GM21360 (cell line): ENCODE measurements at regions not wholly inside any gene's neighbourhood (a gene's known extent, or its start where the extent isn't known, plus 50 kb on each side); places are given as distances from the start of the nearest gene placed in this dataset.
"Not testable (repeated sequence)": the region's sequence is repeated elsewhere in the genome, so short reads cannot be mapped to it uniquely, and the experiment has no call there.

ENCODE experiments used
- ATAC-seq: cut with Tn5 transposase; IDR thresholded peaks from one replicate; pipeline ENCODE4 v1.9.1; 2021; ENCODE audit warnings: mild to moderate bottlenecking, moderate library complexity; ENCODE audit not compliant: unreplicated experiment

DNA sequence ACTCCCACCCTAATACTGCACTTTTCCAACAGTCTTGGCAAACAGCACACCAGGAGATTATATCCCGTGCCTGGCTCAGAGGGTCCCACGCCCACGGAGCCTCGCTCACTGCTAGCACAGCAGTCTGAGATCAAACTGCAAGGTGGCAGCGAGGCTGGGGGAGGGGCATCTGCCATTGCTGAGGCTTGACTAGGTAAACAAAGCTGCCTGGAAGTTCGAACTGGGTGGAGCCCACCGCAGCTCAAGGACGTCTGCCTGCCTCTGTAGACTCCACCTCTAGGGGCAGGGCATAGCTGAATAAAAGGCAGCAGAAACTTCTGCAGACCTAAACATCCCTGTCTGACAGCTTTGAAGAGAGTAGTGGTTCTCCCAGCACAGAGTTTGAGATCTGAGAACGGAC, 401.9 kb upstream of the SLC30A5 start:
- ATAC-seq, result not testable (repeated sequence)

DNA sequence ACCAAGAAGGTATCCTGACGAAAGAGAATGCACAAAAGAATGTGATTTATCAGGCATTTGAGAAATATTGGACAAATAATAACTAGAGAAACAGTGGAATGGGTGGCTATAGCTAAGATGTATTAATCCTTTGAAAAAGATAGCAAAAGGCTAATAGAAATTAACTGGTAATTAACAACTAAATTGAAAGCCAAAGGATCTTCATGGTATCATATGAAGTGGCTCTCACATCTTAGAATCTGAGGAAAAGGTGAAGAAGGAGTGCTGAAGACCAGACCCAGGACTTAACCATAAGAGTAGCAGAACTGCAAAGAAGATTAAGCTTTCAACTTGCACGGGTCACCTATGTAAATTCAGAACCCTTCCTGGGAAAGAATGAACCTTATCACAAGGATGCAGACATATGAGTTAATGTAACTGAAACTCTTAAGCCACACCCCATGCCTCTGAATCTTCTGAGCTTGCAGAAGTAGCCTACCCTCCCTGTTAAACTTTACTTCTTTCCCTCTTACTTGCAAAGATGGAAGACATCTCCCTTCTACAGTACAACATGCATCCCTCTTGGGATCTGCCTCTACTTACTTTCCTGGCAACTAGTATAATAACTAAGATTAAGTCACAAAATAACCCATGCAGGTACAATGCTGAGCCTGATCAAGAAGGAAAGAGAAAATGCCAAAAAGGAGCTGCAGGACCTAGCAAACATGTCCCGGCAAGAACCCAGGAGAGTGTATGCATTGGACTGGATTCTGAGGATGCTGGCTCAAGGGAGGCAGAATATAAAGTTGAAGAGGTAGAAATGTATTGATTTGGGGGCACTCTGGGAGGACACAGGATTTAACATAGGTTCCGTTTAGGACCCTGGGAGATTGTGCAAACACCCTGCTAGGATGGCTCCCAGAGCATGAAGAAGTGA, 395.5 kb upstream of the SLC30A5 start:
- no peak for ATAC-seq

DNA sequence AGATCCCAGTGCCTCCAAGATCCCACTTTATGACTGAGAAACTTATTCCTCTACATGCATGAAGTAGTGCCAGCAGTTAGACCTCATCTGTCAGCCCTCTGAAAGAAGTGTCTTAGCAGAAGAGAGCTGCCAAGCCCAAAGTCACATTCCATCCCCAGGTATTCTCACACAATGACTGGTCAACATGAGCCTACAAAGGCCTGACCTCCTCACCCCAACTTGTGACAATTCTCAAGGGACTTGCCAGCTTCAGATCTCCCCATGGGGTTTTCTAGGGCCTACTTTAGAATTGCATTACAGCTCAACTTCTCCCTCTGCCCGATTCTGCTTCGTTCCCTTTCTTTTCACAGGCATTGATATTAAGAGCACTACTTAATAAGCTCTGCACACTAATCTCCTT, 393.8 kb upstream of the SLC30A5 start:
- no peak for ATAC-seq

GRCh38 chr5:68707575-68707974, 386.2 kb upstream of the SLC30A5 start:
- no peak for ATAC-seq

- no peak for ATAC-seq
These were observed 385.5 kb upstream of the SLC30A5 start for GRCh38 chr5:68708156-68708841.

DNA sequence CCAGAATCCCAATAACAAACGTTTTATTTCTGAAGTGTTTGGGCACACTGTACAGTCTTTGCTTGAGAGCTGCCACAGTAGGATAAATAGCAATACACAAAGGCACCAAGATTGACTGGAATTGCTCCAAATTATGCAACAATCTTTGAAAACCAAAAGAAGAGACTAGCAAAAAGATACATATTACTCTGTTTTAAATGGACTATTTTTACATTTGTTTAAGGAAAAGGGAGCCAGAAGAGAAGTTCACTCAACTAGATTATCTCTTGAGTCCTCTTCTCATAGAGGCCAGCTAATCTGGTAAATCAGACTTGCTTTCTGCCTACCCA, 385.0 kb upstream of the SLC30A5 start:
- no peak for ATAC-seq

DNA sequence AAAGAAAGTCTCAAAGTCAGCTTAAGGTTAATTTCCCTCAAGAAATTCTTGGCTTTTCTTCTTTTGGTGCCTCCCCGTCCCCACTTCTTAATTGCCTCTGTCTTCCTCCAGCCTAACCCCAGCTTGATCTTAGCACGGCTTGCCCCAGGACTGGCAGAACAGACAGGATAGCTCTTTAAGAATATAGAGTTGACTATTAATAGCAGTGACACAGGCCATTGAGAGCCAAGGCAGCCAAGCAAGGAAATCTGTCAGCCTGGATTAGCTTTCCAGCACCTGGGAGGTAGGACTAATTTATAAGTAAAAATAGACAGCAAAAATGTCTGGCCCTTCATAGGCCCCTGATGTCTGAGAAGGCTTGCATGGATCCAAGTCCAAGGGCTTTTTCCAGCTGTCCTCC, 384.6 kb upstream of the SLC30A5 start:
- no peak for ATAC-seq

DNA sequence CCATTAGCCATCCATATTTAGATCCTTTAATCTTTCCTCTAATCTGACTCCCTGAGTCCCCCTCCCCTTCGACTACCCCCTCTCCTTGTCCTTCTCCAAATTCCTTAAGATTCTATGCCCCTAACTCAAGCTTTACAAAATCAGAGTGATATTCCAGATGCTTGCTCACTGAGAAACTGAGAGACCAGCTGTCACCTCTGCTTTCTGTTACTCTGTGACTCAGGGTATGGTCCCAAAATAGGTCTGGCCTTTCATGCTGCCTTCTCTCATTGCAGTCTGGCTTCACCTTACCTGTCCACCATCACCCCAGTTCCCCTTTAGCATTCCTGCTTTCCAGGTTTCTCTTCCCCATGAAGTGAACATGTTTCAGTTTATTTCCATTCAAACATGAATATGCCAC, 383.3 kb upstream of the SLC30A5 start:
- peak; percentile 52 for ATAC-seq

GRCh38 chr5:68711293-68712200, 382.3 kb upstream of the SLC30A5 start:
- ATAC-seq, result peak; percentile 87

DNA sequence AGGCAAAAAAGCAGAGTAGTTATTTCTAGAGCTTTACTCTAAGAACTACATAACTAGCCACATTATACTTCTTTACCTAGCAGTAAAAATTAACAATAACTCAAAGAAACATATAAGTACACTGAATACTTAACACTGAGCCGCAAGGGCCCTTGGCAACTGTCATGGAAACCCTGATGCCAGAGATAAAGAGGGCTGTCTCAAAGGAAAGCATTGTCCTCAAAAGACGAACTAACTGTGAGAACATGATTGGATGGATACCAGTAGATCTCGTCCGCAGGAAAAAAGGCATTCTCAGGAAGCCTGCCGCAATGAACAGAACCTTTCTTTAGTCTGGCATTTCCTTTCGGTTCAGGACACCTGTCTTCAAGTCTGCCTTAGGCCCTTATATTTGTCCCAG, 379.0 kb upstream of the SLC30A5 start:
- no peak for ATAC-seq

DNA sequence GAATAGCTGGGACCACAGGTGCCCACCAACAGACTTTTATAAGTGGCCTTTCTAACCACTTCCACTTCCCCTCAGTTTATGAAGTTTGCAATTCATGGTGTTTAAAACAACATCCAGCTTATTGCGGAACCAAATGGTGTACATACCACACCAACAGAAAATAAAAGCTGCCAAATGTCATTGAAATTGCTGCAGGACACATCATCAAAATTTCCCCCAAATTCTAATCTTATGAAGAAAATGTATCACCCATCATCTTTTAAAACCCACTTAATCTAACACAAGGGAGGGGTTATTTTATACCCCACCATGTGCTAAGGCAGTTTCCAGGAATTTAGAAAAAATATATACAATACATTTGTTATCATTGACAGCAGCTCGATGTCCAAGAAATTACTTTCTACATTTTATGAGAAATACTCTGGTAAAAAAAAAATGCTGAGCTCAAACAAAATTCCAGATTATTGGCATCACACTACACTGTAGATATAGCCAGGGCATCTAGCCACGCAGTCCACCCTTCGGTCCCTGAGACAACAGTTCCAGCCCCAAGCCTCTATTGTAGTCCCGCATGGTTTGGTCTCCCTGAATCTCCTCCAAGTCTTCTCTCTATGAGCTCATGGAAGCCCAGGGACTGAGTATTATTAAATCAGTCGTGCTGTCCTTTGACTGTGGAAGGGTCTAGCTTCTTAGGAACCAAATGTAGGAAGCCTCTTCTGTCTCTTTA, 372.8 kb upstream of the SLC30A5 start:
- ATAC-seq, result no peak

DNA sequence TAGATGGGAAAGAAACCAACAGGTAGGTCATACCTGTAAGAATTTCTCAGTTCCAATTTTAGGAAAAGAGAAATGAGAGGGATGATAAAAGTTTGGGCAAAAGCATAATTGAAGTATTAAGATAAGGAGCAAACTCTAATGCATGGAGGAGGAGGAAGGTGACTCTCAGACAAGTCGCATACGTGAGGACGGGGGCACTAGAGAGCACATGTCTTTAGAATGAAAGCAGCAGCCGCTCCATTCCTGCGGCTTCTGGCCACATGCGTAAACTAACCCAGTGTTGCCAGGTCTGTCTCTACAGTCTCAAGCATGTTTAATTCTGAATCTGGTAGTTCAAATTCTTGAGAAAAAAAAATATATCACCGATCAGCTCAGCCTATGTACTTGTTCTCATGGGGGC, 371.5 kb upstream of the SLC30A5 start:
- no peak for ATAC-seq

GRCh38 chr5:68725905-68726683, 367.7 kb upstream of the SLC30A5 start:
- no peak for ATAC-seq

- ATAC-seq, result no peak
These were observed 365.9 kb upstream of the SLC30A5 start for GRCh38 chr5:68727931-68728330.

GRCh38 chr5:68729678-68730077, 364.1 kb upstream of the SLC30A5 start:
- no peak for ATAC-seq

DNA sequence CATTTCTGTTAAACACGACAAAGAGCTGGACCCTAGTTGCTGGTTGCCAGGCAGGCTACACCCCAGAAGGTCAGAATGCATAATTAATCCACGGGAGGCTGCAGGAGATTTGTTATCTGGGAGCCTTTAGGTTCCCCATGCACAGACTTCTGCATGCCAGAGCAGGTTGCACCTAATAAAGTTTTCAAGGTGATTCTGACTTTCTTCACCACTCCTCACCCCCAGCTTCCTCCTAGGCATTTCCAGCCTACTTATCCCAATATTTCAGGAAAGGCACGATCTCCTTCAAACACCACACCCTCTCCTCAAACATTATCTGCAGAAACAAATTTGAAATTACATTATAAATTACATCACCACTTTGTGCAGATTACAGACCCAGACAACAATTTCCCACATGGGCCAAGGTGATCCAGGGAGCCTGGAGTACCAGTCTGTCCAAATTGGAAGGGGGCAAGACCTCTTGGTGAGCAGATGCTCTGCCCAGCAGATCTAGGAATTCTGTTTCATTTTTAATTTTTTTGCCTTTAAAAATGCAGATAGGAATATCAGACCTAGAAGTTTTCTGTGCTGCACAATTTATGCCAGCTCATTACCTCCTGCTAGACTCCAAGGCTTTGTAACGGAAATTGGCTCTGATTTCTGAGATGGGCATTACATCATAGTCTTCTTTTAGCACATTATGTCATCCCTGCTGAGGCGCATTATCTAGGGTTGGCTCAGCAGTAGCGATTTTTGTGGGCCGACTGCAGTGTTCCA, 363.4 kb upstream of the SLC30A5 start:
- no peak for ATAC-seq

- ATAC-seq, result no peak
These were observed 362.7 kb upstream of the SLC30A5 start for GRCh38 chr5:68730979-68731654.

DNA sequence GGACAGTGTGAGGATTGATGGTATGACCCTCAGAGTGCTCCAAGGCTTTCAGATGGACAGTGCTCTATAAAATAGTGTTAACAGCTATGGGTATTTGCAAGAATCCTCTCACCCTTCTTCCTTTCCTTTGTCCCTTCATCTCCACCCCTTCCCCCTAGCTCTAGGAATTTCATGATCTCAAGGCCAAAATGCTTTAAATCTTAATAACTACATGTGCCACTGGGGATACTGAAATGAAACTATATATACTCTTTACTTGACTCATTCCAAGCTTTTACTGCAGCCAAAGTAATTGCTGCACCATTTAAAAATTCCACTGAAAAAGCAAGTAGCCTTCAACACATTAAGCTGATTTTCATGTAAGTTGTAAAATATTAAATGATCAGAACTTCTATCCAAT, 361.6 kb upstream of the SLC30A5 start:
- ATAC-seq, result no peak

DNA sequence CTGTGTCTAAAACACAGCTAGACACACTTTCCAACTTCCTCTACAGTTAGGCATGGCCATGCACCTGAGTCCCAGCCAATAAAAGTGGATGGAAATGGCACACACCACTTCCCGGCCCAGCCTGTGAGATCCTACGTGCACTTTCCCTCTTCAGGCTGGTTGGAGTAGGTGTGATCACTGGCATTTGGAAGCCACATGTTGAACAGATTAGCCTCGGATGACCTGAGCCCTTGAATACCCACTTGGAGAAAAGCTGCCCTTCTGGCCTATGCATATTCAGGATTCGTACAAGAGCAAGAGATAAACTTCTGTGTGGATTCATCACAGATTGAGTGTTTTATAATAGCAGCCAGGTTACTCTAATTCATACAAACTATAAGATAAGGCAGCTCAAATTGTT, 359.0 kb upstream of the SLC30A5 start:
- no peak for ATAC-seq
